ENCODE measurements at regions not wholly inside any gene's neighbourhood (a gene's known extent, or its start where the extent isn't known, plus 50 kb on each side); places are given as distances from the start of the nearest gene placed in this dataset.

DNA sequence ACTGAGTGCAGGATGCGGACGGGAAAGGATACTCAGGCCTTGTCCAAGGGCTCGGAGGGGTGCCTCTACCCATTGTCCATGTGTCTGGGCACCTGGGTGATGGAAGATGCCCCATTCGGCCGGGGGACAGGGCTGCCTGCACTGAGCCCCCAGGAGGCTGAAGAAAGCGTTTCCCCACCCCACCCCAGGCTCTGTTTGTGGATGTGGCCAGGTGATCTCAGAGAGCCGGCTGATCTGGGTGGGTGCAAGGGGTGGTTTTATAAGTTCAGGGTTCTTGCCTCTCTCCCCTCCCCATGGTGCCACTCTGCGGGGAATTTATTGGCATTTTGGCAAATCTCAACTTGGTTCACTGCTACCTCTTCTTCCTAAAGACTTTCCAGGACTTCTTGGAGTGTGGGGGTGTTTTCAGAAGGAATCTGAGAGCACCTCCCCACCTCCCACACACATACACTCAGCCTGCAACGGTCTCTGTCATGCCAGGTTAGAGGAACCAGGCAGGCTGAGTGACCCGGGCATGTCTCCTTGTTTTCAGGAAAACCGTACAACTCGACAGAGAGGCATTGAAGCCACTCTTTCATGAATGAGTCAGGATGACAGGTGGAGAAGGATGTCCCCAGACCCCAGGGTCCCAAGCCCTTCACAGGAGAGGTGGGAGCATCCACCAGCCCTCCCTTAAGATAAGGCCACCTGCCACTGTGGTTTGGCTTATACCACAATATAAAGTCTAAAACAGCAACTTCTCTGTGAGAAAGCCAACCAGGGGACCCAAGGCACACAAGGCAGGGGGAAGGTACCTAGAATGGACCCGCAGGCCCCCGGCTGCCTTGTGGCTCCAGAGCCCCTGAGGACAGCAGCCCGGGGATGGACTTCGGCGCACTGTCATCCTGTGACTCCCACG is 174.9 kb downstream of the ETS2 start:
- no peak for DNase-seq

DNA sequence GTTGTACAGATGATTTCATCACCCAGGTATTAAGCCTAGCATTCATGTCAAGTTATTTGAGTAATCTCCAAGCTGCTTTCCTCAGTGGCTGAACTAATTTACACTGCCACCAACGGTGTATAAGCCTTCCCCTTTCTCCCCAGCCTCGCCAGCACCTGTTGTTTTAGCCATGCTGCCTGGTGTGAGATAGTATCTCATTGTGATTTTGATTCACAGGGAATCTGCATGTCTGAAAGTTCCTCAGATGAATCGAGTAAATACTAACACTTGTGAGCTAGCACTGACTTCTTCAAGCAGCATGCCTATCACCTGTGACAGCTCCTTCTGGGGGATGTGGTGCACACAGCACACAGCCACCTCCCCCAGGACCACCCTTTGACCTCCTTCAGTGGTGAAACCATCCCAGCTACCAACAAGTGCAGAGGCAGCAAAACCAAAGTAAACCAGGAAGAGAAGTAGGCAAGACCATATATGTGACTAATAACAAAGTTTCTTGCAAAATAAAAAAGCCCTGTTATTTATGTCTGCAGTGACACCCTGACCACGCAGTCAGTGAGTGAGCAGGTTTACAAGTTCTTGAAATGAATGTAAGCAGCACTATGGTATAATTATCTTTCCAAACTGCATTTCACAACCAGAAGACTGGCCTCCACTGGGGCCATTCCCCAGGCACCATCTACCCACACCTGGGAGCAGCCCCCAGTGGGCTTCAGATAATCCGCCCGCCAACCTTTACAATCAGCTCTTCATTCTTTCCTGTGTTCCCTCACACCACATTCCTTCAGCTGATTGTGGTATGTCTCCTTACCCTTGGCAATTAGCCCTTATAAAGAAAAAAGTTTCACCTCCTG is 173.8 kb downstream of the ETS2 start:
- DNase-seq, result no peak

DNA sequence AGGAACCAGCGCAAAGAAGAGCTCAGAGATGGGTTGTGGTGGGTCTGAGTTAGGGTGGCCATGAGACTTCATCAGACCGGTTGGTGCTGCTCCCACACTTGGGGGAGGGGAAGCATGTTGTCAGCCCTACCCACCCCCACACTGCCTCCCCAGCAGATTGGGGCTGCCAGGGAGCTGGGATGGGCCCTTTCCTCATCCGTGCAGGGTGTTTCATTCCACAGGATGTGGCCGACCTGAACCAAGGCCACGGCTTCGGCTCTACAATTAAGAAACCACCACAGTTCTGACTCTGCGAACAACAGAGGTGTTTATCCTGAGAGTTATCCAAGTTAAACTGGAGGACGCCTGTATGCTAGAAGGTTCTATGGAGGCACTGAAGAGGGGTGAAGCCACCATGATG is 171.2 kb downstream of the ETS2 start:
- no peak for DNase-seq

DNA sequence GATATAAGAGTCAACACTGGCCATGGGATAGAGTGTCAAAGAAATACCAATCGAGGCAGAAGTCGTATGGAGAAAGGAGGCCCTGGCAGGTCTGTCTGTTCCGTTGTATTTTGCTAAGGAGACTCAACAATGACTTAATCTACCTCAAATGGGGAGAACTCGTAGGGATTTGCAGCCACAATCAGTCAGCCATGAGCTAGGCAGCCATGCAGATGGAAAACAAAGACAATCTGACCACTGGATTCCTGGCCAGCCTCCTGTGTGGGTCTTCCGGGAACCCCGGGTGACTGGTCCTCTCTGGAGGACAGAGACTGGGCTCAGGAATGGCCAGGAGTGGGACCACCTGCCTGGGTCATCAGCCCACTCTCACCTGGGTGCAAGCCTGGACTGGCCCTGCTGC is 167.8 kb downstream of the ETS2 start:
- DNase-seq, result no peak

DNA sequence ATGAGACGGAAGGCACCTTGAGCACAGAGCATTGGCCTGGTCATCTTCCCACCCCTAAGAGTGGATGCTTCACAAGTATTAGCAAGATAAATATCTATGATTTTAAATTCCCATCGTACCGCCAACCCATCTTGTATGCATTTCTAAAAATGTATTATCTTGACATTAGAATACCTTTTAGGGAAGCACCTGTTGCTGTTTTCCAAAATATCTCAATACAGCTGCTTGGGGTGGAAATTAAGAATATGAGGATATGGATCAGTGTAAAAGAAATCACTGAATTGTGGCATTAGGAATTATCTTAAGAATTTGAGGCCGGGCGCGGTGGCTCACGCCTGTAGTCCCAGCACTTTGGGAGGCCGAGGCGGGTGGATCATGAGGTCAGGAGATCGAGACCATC is 166.3 kb downstream of the ETS2 start:
- no peak for DNase-seq

DNA sequence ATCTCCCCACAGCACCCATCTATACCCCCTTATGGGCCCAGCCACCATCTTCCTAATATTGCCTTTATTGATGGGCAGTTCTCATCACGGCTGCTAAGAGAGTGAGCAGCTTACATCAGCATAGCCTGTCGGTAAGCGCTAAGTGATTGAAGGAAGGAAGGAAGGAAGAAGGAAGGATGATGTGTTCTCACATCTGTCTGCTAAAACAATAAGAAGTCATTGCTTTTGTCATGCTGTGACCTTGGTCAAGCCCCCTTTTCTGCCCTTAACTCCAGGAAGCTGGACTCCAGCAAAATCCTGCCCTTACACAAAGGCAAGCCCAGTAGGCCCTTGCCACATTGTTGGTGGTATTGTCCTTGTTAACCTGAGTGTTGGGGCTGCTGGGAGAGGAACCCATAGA is 165.0 kb downstream of the ETS2 start:
- DNase-seq, result no peak

DNA sequence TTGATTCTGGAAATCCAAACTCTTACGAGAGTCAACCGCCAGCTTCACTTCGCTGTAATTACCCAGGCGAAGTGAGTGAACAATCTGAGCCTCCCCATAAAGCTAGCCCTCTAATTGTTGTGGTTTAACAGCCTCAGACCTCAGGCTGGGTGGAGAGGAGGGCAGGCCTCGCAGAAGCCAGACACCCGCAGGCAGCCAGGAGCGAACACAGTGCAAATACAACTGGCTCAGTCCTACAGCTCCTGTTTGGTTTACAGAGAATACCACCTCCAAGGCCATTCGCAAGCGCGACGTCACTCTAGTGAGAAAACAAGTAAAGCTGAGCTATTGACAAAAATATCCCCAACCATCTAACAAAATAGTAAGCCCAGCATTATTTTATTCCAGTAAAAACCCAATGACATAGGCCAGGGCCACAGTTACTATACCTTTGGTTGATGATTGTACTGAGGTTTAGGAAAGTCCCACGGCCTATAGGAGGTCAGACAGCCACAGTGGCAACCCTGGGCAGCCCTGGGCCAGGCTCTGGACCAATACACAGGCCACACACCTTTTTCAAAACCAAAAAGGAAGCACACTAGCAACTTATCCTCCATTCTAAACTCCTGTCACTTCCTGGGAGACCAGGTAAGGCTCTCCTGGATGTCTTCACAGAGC is 163.3 kb downstream of the ETS2 start:
- no peak for DNase-seq

DNA sequence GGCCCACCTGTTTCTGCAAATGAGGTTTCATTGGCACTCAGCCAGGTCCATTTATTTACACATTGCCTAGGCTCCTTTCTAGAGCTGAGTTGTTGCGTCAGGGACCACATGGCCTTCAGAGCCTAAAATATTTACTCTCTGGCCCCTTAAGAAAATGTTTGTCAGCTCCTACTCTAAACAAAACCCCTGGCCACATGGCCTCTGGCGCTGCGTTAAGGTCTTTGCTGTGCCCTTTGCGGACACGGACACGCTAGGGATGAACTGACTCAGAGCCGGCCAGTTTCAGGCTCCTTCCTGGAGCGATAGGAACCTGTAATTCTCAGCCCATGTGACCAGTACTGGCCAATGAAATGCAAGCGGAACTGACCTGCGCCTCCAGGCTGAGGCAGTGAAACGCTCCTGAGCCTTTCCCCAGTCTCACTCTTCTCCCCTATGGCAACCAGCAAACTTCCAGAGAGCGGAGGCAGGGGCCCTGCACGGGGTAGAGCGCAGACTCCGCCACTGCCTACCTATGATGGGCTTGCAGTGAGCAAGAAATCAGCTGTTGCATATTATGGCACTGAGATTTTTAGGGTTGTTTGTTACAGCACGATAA is 160.3 kb downstream of the ETS2 start:
- DNase-seq, result no peak

DNA sequence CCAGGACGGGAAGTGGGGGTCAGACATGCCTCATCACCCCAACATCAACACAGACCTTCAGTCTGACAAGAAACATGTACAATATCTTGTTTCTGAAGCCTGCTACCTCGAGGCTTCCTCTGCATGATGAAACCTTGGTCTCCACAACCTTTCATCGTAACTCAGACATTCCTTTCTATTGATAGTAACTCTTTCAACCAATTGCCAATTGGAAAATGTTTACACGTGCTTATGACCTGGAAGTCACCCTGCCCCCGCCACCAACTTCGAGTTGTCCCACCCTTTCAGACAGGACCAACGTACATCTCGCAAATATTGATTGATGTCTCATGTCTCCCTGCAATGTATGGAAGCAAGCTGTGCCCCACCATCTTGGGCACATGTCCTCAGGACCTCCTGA is 159.5 kb downstream of the ETS2 start:
- no peak for DNase-seq

DNA sequence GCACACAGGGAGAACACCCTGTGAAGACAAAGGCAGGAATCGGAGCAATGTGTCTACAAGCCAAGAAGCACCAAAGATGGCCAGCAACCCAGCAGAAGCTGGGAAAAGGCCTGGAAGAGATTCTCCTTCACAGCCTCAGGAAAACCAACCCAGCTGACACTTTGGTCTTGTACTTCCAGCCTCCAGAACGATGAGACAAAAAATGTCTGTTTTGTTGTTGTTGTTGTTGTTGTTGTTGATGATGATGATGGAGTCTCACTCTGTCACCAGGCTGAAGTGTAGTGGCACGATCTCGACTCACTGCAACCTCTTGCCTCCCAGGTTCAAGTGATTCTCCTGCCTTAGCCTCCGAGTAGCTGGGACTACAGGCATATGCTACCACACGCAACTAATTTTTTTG is 157.3 kb downstream of the ETS2 start:
- no peak for DNase-seq

DNA sequence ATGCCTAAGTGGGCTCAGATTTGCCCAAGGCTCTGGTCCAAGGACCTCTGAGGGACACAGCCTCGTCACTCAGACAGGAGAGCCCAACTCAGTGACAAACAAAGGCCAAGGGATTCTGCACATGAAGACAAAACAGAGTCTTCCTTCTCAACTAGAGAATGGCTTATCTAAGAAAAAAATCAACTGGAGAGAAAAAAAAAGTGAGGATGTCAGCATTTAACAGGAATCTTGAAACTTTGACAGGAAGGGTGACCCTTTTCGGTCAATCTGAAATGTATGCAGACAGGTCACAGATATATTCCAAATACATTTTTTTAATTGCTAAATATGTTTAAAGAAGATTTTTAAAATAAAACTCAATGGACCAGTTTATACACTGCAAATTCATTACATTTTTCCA is 154.5 kb downstream of the ETS2 start:
- no peak for DNase-seq

DNA sequence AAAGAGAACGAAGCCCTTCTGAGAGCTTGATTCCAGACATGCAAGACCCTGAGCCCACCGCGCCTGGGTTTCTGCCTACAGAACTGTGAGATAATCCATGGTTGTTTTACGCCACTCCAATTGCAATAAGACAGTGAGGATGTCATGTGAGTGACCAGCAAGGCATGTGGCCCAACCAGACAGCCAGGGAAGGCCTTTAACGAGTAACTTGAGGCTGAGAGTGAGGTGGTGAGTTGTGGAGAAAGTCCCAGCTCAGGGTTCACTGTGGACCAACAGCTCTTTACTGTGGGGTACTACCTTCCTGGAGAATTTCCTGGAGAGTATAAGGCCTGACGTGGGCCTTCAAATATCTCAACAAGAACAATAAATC is 153.9 kb downstream of the ETS2 start:
- no peak for DNase-seq

DNA sequence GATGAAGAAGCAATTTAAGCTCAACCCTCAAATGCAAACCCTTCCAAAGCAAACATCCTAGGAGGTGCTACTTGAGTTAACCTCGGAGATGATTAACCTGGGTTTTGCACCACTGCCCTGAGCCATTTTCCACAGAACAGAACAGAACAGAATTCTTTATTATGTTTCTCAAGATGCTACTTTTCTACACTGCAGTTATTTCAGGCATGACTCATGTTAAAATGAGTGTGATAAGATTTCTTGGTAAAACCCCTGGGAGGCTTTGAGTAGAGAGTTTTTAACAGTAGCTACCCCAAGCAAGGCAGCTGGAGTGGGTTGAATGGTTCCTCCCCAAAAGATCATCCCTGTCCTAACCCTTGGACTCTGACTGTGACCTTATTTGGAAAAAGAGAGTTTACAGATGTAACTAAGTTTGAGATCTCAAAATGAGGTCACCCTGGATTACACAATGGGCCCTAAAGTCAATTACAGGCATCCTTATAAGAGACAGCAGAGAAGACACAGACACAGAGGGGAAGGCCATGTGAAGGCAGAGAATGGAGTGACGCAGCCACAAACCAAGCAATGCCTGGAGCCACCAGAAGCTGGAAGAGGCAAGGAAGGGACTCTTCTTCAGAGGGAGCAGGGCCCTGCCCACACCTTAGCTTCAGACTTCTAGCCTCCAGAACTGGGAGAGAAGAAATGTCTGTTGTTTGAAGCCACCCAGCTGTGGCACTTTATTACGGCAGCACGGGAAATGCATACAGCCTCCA is 153.4 kb downstream of the ETS2 start:
- no peak for DNase-seq

DNA sequence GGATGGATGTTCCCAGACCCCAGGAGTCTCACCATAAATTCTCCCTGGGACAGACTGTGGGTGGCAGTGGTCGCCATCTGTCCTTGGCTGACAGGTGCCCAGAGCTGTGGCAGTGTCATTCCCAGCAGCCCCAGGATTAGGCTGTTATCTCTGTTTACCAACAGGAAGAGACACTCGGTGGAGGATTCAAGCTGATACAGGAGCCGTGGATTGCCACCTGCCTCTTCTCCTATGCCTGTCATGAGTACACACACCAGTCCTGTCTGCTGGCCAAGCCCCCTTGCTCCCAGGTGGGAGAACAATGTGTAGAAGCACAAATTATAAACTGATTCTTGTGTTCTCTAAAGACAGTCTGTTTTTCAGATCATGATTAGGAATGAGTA is 152.6 kb downstream of the ETS2 start:
- DNase-seq, result no peak

DNA sequence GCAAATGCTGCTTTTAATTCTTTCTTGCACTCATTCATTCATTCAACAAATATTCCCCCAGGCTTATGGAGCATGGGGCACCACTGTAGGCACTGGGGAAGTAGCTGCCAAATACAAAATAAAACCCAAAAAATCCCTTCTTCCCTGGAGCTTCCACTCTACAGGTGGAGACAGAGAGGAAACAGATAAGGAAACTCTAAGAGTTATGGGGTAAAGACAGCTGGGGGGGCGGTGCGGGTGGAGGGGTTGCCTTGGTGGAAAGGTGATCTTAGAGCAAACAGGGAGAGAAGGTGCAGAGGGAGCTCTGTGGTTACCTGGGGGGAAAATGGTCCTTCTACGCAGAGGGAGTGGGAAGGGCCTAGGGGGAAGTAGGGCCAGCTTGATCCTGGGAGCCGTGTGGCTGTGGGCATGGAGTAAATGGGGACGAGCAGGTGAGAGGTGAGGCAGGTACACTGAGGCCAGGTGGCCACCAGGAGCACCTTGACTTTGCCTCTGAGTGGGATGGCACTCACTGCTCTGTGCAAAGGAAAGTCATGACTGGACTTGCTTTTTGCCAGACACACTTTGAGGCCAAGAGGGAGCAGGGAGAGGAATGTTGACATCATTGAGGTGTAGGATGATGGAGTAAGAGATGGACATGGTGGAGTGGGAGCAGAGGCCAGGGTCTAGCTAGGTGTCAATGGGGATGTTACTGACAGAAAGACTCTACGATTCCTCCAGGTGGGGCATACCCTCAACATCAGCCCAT is 152.0 kb downstream of the ETS2 start:
- no peak for DNase-seq

DNA sequence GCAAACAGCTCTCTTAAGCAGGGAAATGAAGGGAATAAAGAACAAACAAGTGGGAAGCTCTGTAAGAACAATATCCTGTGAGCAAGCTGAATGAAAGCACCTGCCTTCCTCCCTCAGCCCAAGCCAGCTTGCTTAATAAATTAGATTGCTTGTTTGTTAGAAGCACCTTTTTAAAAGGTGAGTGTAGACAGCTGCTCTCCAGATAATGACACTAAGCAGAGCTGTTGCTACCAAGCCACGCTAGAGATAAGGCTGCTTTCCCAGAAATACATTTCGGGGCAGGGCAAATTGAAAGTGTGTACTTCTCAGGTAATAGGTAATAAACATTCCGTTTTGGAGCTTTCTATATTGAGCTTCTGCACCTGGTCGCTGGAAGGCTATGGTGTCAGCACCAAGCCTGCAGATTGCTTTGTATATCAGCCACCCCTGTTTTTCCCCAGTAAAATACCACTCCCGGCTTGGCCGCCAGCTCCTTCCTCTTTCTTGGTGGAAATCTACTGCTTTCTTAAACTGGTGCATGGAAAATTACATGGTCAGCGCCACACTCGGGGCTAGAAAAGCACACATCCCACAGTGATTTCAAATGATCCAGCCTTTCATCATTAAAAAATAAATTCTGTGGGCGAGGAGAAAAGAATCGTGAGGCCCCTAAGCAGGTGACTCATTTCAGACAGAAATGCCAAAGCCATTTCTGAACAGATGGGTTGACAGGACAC is 151.3 kb downstream of the ETS2 start:
- no peak for DNase-seq

DNA sequence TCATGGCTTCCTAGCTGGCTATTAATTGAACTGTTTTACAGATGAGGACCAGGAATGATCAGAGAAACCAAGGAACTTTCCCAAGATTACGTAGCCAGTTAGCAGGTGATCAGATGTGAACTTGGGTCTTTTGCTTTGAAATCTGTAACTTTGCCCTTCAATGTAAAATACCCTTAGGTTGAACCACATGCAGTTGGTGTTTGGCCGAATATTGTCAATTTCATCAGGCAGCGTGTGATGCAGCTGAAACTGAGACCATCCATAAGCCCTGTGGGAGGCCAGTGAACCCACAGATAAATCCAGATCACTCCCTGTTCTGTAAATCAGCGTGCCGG is 150.8 kb downstream of the ETS2 start:
- DNase-seq, result no peak

DNA sequence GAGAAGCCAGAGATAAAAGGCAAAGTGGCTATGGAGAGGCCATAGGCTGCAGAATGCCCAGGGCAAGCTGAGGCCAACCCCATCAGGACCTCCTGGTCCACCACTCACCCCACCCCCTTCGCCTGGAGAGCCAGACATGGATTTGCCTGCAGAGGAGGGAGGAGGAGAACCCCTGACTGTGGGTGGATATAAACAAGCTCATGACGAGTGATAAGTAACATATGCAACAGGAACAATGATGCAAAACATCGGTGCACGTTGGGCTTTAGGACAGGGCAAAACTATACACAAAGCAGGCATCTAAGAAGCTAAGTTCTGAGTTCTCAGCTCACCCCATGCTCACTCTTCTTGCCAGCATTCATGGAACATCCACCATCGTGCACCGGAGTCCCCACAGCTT is 150.3 kb downstream of the ETS2 start:
- no peak for DNase-seq

DNA sequence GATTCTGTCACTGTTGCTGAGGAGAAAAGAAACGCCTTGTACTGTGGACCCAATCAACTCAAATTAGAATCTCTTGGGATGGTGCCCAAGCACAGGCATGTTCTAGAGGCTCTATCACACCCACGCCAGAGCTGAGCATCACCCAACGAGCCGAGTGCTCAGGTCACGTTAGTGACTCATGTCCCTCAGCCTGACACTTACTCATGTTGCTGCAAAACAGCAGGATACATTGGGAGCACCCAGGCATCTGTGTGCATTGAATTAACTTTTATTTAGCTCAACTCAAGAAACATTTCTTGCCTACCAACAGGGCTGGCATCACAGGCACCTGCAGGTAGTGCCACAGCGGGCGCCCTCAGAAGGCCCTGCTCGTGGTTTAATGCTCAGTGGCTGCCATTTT is 149.8 kb downstream of the ETS2 start:
- no peak for DNase-seq

DNA sequence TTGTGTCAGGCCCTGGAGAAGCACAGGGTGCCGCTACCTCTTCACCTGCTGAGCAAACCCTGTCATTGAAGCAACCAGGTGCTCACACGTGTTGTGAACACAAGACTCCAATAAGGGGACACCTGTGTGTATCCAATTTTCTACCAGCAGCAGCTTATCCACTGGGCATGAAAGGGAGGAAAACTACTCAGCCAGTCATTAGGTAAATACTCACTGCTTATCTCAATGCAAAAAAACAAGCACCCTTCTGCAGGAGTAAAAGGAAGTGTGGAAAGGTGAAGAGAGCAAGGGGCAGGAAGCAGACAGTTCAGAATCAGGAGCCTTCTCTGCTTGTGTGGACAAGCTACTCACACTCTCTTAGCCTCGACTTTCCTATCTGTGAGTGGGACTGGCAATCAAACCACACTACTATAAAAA is 148.9 kb downstream of the ETS2 start:
- no peak for DNase-seq

DNA sequence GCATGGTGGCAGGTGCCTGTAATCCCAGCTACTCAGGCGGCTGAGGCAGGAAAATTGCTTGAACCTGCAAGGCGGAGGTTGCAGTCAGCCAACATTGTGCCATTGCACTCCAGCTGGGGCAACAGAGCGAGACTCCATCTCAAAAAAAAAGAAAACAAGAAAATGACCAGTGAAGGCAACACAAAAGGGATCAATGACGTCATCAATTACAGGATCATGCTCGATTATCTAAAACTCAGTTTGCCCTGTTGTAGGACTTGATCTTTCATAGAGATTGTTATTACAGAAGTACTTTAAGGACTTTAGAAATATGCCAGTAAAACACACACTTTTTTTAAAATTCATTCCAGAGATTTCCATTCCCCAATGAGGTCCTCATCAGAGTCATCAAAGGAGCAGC is 147.8 kb downstream of the ETS2 start:
- no peak for DNase-seq

All from activated CD8-positive, alpha-beta memory T cell treated with anti-CD3 and anti-CD28 coated beads, Interleukin-2, amount 50 U/mL, for 48 hours (primary cell).